ENCODE measurements at regions not wholly inside any gene's neighbourhood (a gene's known extent, or its start where the extent isn't known, plus 50 kb on each side); places are given as distances from the start of the nearest gene placed in this dataset.

- Histone ChIP-seq H3K4me3 (ENCODE audit: low read length) (no peak overlapping the region), H2AFZ (ENCODE audit: low read length) (no peak overlapping the region), H3K4me2 (ENCODE audit: low read depth, low read length) (no peak overlapping the region), H3K9me3 (replicated peaks; ENCODE audit: insufficient read depth, low read length) (no peaks in the 10 kb centered on the region), H3K27me3 (replicated peaks; ENCODE audit: insufficient read depth, low read length) (no peaks in the 10 kb centered on the region), H3K4me1 (ENCODE audit: low read length) (no peaks in the 10 kb centered on the region), H3K9me2 (replicated peaks; ENCODE audit: insufficient read depth, low read length) (no peaks in the 10 kb centered on the region), H3K27ac (ENCODE audit: low read length) (no peak overlapping the region), H3K36me3 (replicated peaks; ENCODE audit: insufficient read depth, low read length) (no peaks in the 10 kb centered on the region), H3K9ac (ENCODE audit: low read length) (no peak overlapping the region), H3F3A (ENCODE audit: insufficient read depth, low read length) (no peaks in the 10 kb centered on the region), H3K79me2 (ENCODE audit: low read length) (no peaks in the 10 kb centered on the region), H4K20me1 (ENCODE audit: insufficient read depth, low read length) (no peaks in the 10 kb centered on the region)
- TF ChIP-seq EZH2 (optimal IDR thresholded peaks at IDR 0.05; ENCODE audit: low read depth, low read length): no peak
- no peak for TF ChIP-seq EZH2phosphoT487 (IDR thresholded peaks at IDR 0.05; ENCODE audit: low read length)
- no peak for TF ChIP-seq CTCF (IDR thresholded peaks at IDR 0.05; ENCODE audit: low read length)
- DNase-seq: no peak
Observed at GRCh38 chr16:48907906-48908634, 298.1 kb upstream of the N4BP1 start.

GRCh38 chr16:48905632-48906505 lies 295.9 kb upstream of the N4BP1 start:
- Histone ChIP-seq H3K27ac (ENCODE audit: low read length) (no peak overlapping the region), H3K4me2 (ENCODE audit: low read depth, low read length) (no peak overlapping the region), H4K20me1 (ENCODE audit: insufficient read depth, low read length) (no peaks in the 10 kb centered on the region), H3K27me3 (replicated peaks; ENCODE audit: insufficient read depth, low read length) (no peaks in the 10 kb centered on the region), H3F3A (ENCODE audit: insufficient read depth, low read length) (no peaks in the 10 kb centered on the region), H3K9ac (ENCODE audit: low read length) (no peak overlapping the region), H3K4me1 (ENCODE audit: low read length) (no peaks in the 10 kb centered on the region), H3K4me3 (ENCODE audit: low read length) (no peak overlapping the region), H3K9me2 (replicated peaks; ENCODE audit: insufficient read depth, low read length) (no peaks in the 10 kb centered on the region), H2AFZ (ENCODE audit: low read length) (no peak overlapping the region), H3K79me2 (ENCODE audit: low read length) (no peaks in the 10 kb centered on the region), H3K36me3 (replicated peaks; ENCODE audit: insufficient read depth, low read length) (no peaks in the 10 kb centered on the region), H3K9me3 (replicated peaks; ENCODE audit: insufficient read depth, low read length) (no peaks in the 10 kb centered on the region)
- TF ChIP-seq EZH2 (optimal IDR thresholded peaks at IDR 0.05; ENCODE audit: low read depth, low read length) (no peak), EZH2phosphoT487 (IDR thresholded peaks at IDR 0.05; ENCODE audit: low read length) (no peak), CTCF (IDR thresholded peaks at IDR 0.05; ENCODE audit: low read length) (no peak)
- DNase-seq: no peak

- Histone ChIP-seq H3K27me3 (replicated peaks; ENCODE audit: insufficient read depth, low read length) (no peaks in the 10 kb centered on the region), H3K4me1 (ENCODE audit: low read length) (no peaks in the 10 kb centered on the region), H3K36me3 (replicated peaks; ENCODE audit: insufficient read depth, low read length) (no peaks in the 10 kb centered on the region), H3K79me2 (ENCODE audit: low read length) (no peaks in the 10 kb centered on the region), H3K9me3 (replicated peaks; ENCODE audit: insufficient read depth, low read length) (no peaks in the 10 kb centered on the region), H4K20me1 (ENCODE audit: insufficient read depth, low read length) (no peaks in the 10 kb centered on the region), H3K4me3 (ENCODE audit: low read length) (no peak overlapping the region), H3K9ac (ENCODE audit: low read length) (no peak overlapping the region), H2AFZ (ENCODE audit: low read length) (no peak overlapping the region), H3K4me2 (ENCODE audit: low read depth, low read length) (no peak overlapping the region), H3K27ac (ENCODE audit: low read length) (no peak overlapping the region), H3F3A (ENCODE audit: insufficient read depth, low read length) (no peaks in the 10 kb centered on the region), H3K9me2 (replicated peaks; ENCODE audit: insufficient read depth, low read length) (no peaks in the 10 kb centered on the region)
- no peak for DNase-seq
- TF ChIP-seq EZH2 (optimal IDR thresholded peaks at IDR 0.05; ENCODE audit: low read depth, low read length) (no peak), CTCF (IDR thresholded peaks at IDR 0.05; ENCODE audit: low read length) (no peak), EZH2phosphoT487 (IDR thresholded peaks at IDR 0.05; ENCODE audit: low read length) (no peak)
Observed at GRCh38 chr16:48904333-48904732, 294.4 kb upstream of the N4BP1 start.
